Suppressor macrophage treated with lipopolysaccharide for 1 hour (primary cell): ENCODE measurements at regions not wholly inside any gene's neighbourhood (a gene's known extent, or its start where the extent isn't known, plus 50 kb on each side); places are given as distances from the start of the nearest gene placed in this dataset.
A peak's percentile ranks its signal among the peaks of the same experiment; 100 is the strongest.

ENCODE experiments used
- DNase-seq, 3 donors: peaks; one replicate each; pipeline ENCODE4 v3.0.0-alpha.2; 2020 to 2022

GRCh38 chr4:162343967-162344366 is 180.2 kb upstream of the FSTL5 start:
- no peak for DNase-seq

- DNase-seq, result no peak
Observed at GRCh38 chr4:162341533-162341932, 177.7 kb upstream of the FSTL5 start.

- DNase-seq, result no peak
Observed at GRCh38 chr4:162323919-162324318, 160.1 kb upstream of the FSTL5 start.

- no peak for DNase-seq
Observed at GRCh38 chr4:162322054-162322453, 158.3 kb upstream of the FSTL5 start.

GRCh38 chr4:162285753-162286152 is 122.0 kb upstream of the FSTL5 start:
- no peak for DNase-seq

- DNase-seq, result no peak
Observed at GRCh38 chr4:162282684-162283083, 118.9 kb upstream of the FSTL5 start.

- peak; percentile 61 to 64 (median 61) for DNase-seq
Observed at GRCh38 chr4:162274354-162274753, 110.6 kb upstream of the FSTL5 start.

- DNase-seq, result no peak
Observed at GRCh38 chr4:162272215-162272614, 108.4 kb upstream of the FSTL5 start.

- DNase-seq, result no peak
Observed at GRCh38 chr4:162268911-162269310, 105.1 kb upstream of the FSTL5 start.

GRCh38 chr4:162265802-162266201 is 102.0 kb upstream of the FSTL5 start:
- DNase-seq, result no peak

- DNase-seq, result no peak
Observed at GRCh38 chr4:162245051-162245450, 81.3 kb upstream of the FSTL5 start.

- DNase-seq, result no peak
Observed at GRCh38 chr4:162241857-162242256, 78.1 kb upstream of the FSTL5 start.

GRCh38 chr4:162239992-162240769 is 76.4 kb upstream of the FSTL5 start:
- no peak for DNase-seq

- DNase-seq, result no peak
Observed at GRCh38 chr4:162237676-162238075, 73.9 kb upstream of the FSTL5 start.

- no peak for DNase-seq
Observed at GRCh38 chr4:162234595-162234994, 70.8 kb upstream of the FSTL5 start.

GRCh38 chr4:162232349-162232748 is 68.5 kb upstream of the FSTL5 start:
- DNase-seq, result no peak

- no peak for DNase-seq
Observed at GRCh38 chr4:162229670-162230069, 65.9 kb upstream of the FSTL5 start.

- DNase-seq, result no peak
Observed at GRCh38 chr4:162221148-162221547, 57.3 kb upstream of the FSTL5 start.
